SK-N-SH treated with all-trans-retinoic acid at 6 μM for 48 hours (cell line): ENCODE measurements at regions not wholly inside any gene's neighbourhood (a gene's known extent, or its start where the extent isn't known, plus 50 kb on each side); places are given as distances from the start of the nearest gene placed in this dataset.

Experiments used
- PATZ1 ChIP-seq: fragments of 250-450 bp; sonication (Bioruptor Pico); IDR thresholded peaks from 2 replicates; pipeline ENCODE4 v1.8.0; 2020; ENCODE audit warnings: mild to moderate bottlenecking, moderate library complexity, borderline replicate concordance
- ZFP30 ChIP-seq: fragments of 450-650 bp; formaldehyde crosslinking; IDR thresholded peaks from 2 replicates; pipeline ENCODE4 v1.5.0; 2022; ENCODE audit warnings: mild to moderate bottlenecking, moderate library complexity
- ZNF565 ChIP-seq: fragments of 450-650 bp; formaldehyde crosslinking; conservative IDR thresholded peaks from 2 replicates; pipeline ENCODE4 v1.5.0; 2020; ENCODE audit warnings: low read depth, mild to moderate bottlenecking, moderate library complexity

DNA sequence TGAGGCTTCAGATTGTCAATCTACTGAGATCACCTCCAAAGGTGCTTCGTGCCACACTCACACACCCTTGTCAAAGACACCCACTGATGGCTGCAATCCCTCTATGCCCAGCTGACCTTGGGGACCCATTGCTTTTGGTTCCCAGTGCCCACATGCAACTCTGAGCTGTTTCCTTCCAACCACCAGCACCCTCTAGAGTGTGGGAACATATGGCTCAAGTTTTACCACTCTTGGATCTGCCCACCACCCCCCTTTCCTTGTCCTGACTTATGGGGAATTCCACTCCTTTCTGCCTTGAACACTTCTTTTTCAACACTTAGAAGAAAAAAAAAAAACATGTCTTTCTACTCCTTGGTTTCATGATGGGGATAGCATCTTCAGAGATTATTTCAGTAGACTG is 360.2 kb downstream of the ENC1 start:
- TF ChIP-seq ZFP30 (CRISPR knock-in tag) (no peak), PATZ1 (CRISPR knock-in tag) (no peak), ZNF565 (CRISPR knock-in tag) (no peak)
